ENCODE measurements at regions not wholly inside any gene's neighbourhood (a gene's known extent, or its start where the extent isn't known, plus 50 kb on each side); places are given as distances from the start of the nearest gene placed in this dataset.

GRCh38 chr9:31336386-31336785 lies 1048.1 kb upstream of the ACO1 start:
- TF ChIP-seq POLR2A (IDR thresholded peaks at IDR 0.05) = no peak
- TF ChIP-seq, protein P1, sequence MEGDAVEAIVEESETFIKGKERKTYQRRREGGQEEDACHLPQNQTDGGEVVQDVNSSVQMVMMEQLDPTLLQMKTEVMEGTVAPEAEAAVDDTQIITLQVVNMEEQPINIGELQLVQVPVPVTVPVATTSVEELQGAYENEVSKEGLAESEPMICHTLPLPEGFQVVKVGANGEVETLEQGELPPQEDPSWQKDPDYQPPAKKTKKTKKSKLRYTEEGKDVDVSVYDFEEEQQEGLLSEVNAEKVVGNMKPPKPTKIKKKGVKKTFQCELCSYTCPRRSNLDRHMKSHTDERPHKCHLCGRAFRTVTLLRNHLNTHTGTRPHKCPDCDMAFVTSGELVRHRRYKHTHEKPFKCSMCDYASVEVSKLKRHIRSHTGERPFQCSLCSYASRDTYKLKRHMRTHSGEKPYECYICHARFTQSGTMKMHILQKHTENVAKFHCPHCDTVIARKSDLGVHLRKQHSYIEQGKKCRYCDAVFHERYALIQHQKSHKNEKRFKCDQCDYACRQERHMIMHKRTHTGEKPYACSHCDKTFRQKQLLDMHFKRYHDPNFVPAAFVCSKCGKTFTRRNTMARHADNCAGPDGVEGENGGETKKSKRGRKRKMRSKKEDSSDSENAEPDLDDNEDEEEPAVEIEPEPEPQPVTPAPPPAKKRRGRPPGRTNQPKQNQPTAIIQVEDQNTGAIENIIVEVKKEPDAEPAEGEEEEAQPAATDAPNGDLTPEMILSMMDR (IDR thresholded peaks at IDR 0.05) = no peak

Measured in lower leg skin (tissue), 3 donors.